HEK293 (cell line): ENCODE measurements at regions not wholly inside any gene's neighbourhood (a gene's known extent, or its start where the extent isn't known, plus 50 kb on each side); places are given as distances from the start of the nearest gene placed in this dataset.

ENCODE experiments used
- CTCF ChIA-PET: fragments of 350-600 bp; formaldehyde crosslinking; extraction: SDS; loops from one replicate; lab custom pipeline; 2021; ENCODE audit warnings: antibody characterized with exemption; lab: Yijun Ruan, JAX
- POLR2A ChIA-PET: fragments of 300-600 bp; formaldehyde crosslinking; extraction: SDS; loops from one replicate; lab custom pipeline; 2020; ENCODE audit warnings: antibody characterized with exemption, inconsistent platforms; lab: Yijun Ruan, JAX
- H3K27ac ChIP-seq: fragments of 200-500 bp; sonication (Bioruptor generic); 2 replicates; pipeline ENCODE4 v1.5.1; 2014; ENCODE audit warnings: low read depth, low read length, control low read depth, inconsistent platforms; ENCODE audit errors: extremely low read depth
- H3K36me3 ChIP-seq, 2 experiments: fragments of 200-500 bp in 1 of 2; sonication (Bioruptor generic) in 1 of 2; 1 replicate in 1 of 2; 2 replicates in 1 of 2; pipeline ENCODE4 v1.5.1; 2014 to 2017; ENCODE audit warnings: inconsistent platforms in 2 of 2, low read length in 2 of 2; ENCODE audit not compliant: control insufficient read depth in 2 of 2, insufficient read depth in 1 of 2
- H3K4me1 ChIP-seq: fragments of 200-500 bp; sonication (Bioruptor generic); 2 replicates; pipeline ENCODE4 v1.5.1; 2014; ENCODE audit warnings: mild to moderate bottlenecking, low read length, inconsistent platforms; ENCODE audit not compliant: control insufficient read depth, insufficient read depth
- H3K4me3 ChIP-seq: 2 replicates; pipeline ENCODE4 v1.5.1; 2011; ENCODE audit warnings: low read depth, mild to moderate bottlenecking, control low read depth, low read length, moderate library complexity
- H3K9me3 ChIP-seq: fragments of 200-500 bp; sonication (Bioruptor generic); 2 replicates; pipeline ENCODE4 v1.5.1; 2014; ENCODE audit warnings: low read depth, low read length, inconsistent platforms; ENCODE audit not compliant: control insufficient read depth, insufficient read depth
- GLIS2 ChIP-seq: fragments of 450-650 bp; formaldehyde crosslinking; IDR thresholded peaks from 2 replicates; pipeline ENCODE4 v1.5.1; 2016; ENCODE audit warnings: missing biosample characterization, missing genetic modification characterization
- KLF1 ChIP-seq: fragments of 450-650 bp; formaldehyde crosslinking; IDR thresholded peaks from 2 replicates; pipeline ENCODE4 v1.5.1; 2016; ENCODE audit warnings: missing biosample characterization, missing genetic modification characterization
- SCRT2 ChIP-seq: fragments of 450-650 bp; formaldehyde crosslinking; IDR thresholded peaks from 2 replicates; pipeline ENCODE4 v1.5.1; 2016; ENCODE audit warnings: missing biosample characterization, missing genetic modification characterization
- ZFHX2 ChIP-seq: fragments of 450-650 bp; formaldehyde crosslinking; conservative IDR thresholded peaks from 2 replicates; pipeline ENCODE4 v1.5.1; 2016; ENCODE audit warnings: missing biosample characterization, missing genetic modification characterization
- ZNF16 ChIP-seq: fragments of 450-650 bp; formaldehyde crosslinking; IDR thresholded peaks from 2 replicates; pipeline ENCODE4 v1.5.1; 2016; ENCODE audit warnings: low read depth, missing biosample characterization, missing genetic modification characterization
- ZNF221 ChIP-seq: fragments of 450-650 bp; formaldehyde crosslinking; IDR thresholded peaks from 2 replicates; pipeline ENCODE4 v1.5.1; 2017; ENCODE audit warnings: missing biosample characterization, missing genetic modification characterization, borderline replicate concordance
- ZNF341 ChIP-seq: fragments of 450-650 bp; formaldehyde crosslinking; IDR thresholded peaks from 2 replicates; pipeline ENCODE4; 2016; ENCODE audit warnings: low read depth, missing biosample characterization, missing genetic modification characterization
- ZNF549 ChIP-seq: fragments of 450-650 bp; IDR thresholded peaks from 2 replicates; pipeline ENCODE4 v1.5.1; 2018; ENCODE audit warnings: missing biosample characterization, missing genetic modification characterization, mild to moderate bottlenecking, inconsistent platforms, moderate library complexity
- TF ChIP-seq, protein P1 (sequence below): fragments of 450-650 bp; formaldehyde crosslinking; IDR thresholded peaks from 2 replicates; pipeline ENCODE4 v1.5.1; 2016; ENCODE audit warnings: missing biosample characterization, missing genetic modification characterization
- TF ChIP-seq, protein P2 (sequence below): fragments of 450-650 bp; formaldehyde crosslinking; IDR thresholded peaks from 2 replicates; pipeline ENCODE4 v1.5.1; 2016; ENCODE audit warnings: missing biosample characterization, missing genetic modification characterization
- TF ChIP-seq, protein P3 (sequence below): fragments of 450-650 bp; formaldehyde crosslinking; IDR thresholded peaks from 2 replicates; pipeline ENCODE4 v1.5.1; 2016; ENCODE audit warnings: missing biosample characterization, missing genetic modification characterization
- TF ChIP-seq, protein P4 (sequence below): fragments of 450-650 bp; formaldehyde crosslinking; IDR thresholded peaks from 2 replicates; pipeline ENCODE4 v1.5.1; 2016; ENCODE audit warnings: missing biosample characterization, missing genetic modification characterization

DNA sequence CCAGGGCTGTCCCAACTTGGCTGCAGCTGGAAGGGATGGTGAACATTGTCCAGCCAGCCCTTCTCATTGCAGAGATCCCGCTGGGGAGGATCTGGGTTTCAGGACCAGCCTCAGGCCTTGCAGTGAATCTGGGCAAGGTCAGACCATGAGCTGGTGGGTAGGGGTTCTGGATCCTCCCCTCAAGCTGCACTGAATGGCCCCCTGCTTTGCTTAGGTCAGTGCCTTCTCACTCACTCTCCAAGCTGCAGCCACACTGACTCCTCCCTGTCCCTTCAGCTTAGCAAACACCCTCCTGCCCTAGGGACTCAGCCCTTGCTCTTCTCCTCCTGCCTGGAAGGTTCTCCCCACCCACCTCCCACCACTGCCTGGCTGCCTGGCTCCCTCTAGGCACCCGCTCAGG is 95.3 kb upstream of the KCNG1 start:
- POLR2A ChIA-PET = no interaction called here
- Histone ChIP-seq H3K27ac (no peak overlapping the region), H3K4me1 (no peaks in the 10 kb centered on the region), H3K36me3 (no peaks in the 10 kb centered on the region), H3K4me3 (no peak overlapping the region), H3K9me3 (no peaks in the 10 kb centered on the region)
- TF ChIP-seq ZFHX2 (tag by site-specific recombination) (peak; percentile 25; the same call in 1 of the 2 replicates), SCRT2 (no peak), ZNF341 (tag by site-specific recombination) (peak; percentile 15; the same call in 1 of the 2 replicates)
- TF ChIP-seq, protein P1, sequence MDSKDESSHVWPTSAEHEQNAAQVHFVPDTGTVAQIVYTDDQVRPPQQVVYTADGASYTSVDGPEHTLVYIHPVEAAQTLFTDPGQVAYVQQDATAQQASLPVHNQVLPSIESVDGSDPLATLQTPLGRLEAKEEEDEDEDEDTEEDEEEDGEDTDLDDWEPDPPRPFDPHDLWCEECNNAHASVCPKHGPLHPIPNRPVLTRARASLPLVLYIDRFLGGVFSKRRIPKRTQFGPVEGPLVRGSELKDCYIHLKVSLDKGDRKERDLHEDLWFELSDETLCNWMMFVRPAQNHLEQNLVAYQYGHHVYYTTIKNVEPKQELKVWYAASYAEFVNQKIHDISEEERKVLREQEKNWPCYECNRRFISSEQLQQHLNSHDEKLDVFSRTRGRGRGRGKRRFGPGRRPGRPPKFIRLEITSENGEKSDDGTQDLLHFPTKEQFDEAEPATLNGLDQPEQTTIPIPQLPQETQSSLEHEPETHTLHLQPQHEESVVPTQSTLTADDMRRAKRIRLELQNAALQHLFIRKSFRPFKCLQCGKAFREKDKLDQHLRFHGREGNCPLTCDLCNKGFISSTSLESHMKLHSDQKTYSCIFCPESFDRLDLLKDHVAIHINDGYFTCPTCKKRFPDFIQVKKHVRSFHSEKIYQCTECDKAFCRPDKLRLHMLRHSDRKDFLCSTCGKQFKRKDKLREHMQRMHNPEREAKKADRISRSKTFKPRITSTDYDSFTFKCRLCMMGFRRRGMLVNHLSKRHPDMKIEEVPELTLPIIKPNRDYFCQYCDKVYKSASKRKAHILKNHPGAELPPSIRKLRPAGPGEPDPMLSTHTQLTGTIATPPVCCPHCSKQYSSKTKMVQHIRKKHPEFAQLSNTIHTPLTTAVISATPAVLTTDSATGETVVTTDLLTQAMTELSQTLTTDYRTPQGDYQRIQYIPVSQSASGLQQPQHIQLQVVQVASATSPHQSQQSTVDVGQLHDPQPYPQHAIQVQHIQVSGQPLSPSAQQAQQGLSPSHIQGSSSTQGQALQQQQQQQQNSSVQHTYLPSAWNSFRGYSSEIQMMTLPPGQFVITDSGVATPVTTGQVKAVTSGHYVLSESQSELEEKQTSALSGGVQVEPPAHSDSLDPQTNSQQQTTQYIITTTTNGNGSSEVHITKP (tag by site-specific recombination) = peak; percentile 54; the same call in 1 of the 2 replicates
- TF ChIP-seq, all 188 proteins: peak for 3
- CTCF ChIA-PET = no interaction called here

DNA sequence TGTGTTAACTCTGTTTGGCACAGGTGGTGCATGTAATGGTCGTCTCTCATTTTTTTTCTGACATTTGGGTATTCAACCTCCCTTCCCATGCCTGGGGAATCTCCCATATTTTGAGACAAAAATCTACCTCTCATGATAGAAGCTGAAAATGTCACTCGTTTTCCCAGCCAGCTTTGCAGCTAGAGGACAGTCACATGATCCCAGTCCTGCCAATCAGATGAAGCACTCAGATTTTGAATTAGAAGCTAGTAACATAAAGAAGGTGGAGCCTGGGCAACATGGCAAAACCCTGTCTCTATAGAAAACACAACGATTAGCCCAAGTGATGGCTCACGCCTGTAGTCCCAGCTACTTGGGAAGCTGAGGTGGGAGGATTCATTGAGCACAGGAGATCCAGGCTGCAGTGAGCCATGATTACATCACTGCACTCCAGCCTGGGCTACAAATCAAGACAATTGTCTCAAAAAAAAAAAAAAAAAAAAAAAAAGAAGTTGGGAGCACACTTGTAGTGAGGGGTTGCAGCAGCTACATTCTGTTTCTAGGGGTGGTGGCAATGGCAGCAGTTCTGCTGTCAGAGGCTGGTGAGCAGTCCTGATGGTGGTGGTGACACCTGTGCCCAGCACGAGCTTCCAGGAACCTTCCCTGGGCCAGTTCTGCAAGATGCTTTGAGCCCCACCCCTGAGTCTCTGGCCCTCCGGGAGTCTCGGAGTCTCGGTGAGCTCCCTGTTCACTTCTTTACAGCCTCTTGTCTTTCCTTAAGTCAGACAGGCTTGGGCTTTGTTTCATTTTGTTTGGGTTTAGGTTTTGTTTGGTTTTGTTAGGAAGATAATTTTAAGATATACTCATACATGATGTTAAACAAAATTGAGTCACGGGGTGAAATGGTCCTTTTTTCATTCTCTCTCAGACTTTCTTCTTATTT is 94.1 kb upstream of the KCNG1 start:
- POLR2A ChIA-PET = interaction anchor here (0.7 kb wide), 1 partner anchor 132 kb away, joined by 7 read pairs; no protein-coding TSS in a partner anchor
- no peaks in the 10 kb centered on the region for H3K4me1 ChIP-seq

More for the DNA sequence above, 94.1 kb upstream of the KCNG1 start:
- H3K27ac ChIP-seq = no peak overlapping the region
- H3K4me3 ChIP-seq = no peak overlapping the region
- CTCF ChIA-PET = no interaction called here
- no peaks in the 10 kb centered on the region for H3K36me3 ChIP-seq
- no peaks in the 10 kb centered on the region for H3K9me3 ChIP-seq
- no peak for TF ChIP-seq ZNF221 (tag by site-specific recombination)
- TF ChIP-seq, protein P1 (tag by site-specific recombination) = no peak
- TF ChIP-seq, protein P2, sequence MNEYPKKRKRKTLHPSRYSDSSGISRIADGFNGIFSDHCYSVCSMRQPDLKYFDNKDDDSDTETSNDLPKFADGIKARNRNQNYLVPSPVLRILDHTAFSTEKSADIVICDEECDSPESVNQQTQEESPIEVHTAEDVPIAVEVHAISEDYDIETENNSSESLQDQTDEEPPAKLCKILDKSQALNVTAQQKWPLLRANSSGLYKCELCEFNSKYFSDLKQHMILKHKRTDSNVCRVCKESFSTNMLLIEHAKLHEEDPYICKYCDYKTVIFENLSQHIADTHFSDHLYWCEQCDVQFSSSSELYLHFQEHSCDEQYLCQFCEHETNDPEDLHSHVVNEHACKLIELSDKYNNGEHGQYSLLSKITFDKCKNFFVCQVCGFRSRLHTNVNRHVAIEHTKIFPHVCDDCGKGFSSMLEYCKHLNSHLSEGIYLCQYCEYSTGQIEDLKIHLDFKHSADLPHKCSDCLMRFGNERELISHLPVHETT (tag by site-specific recombination) = no peak
- no peak for TF ChIP-seq GLIS2 (tag by site-specific recombination)
- no peak for TF ChIP-seq ZNF16 (tag by site-specific recombination)
- TF ChIP-seq, protein P3, sequence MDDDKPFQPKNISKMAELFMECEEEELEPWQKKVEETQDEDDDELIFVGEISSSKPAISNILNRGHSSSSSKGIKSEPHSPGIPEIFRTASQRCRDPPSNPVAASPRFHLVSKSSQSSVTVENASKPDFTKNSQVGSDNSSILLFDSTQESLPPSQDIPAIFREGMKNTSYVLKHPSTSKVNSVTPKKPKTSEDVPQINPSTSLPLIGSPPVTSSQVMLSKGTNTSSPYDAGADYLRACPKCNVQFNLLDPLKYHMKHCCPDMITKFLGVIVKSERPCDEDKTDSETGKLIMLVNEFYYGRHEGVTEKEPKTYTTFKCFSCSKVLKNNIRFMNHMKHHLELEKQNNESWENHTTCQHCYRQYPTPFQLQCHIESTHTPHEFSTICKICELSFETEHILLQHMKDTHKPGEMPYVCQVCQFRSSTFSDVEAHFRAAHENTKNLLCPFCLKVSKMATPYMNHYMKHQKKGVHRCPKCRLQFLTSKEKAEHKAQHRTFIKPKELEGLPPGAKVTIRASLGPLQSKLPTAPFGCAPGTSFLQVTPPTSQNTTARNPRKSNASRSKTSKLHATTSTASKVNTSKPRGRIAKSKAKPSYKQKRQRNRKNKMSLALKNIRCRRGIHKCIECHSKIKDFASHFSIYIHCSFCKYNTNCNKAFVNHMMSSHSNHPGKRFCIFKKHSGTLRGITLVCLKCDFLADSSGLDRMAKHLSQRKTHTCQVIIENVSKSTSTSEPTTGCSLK (tag by site-specific recombination) = no peak
- TF ChIP-seq KLF1 (tag by site-specific recombination) = no peak
- TF ChIP-seq, protein P4, sequence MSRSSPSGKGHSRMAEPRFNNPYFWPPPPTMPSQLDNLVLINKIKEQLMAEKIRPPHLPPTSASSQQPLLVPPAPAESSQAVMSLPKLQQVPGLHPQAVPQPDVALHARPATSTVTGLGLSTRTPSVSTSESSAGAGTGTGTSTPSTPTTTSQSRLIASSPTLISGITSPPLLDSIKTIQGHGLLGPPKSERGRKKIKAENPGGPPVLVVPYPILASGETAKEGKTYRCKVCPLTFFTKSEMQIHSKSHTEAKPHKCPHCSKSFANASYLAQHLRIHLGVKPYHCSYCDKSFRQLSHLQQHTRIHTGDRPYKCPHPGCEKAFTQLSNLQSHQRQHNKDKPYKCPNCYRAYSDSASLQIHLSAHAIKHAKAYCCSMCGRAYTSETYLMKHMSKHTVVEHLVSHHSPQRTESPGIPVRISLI (tag by site-specific recombination) = peak; percentile 55; the same call in 1 of the 2 replicates
- no peak for TF ChIP-seq ZNF549
